Liver (tissue), 3 donors: ENCODE measurements at regions not wholly inside any gene's neighbourhood (a gene's known extent, or its start where the extent isn't known, plus 50 kb on each side); places are given as distances from the start of the nearest gene placed in this dataset.

ENCODE experiments used
- CTCF ChIP-seq: fragments of 150-350 bp; IDR thresholded peaks from 2 replicates; pipeline ENCODE4 v1.5.1; 2017; ENCODE audit warnings: improper control_type of control experiment, low read depth, low read length; ENCODE audit not compliant: missing input control
- EGR1 ChIP-seq, 2 donors: IDR thresholded peaks; 2 replicates each; pipeline ENCODE4 v1.6.1; 2016 to 2018; ENCODE audit warnings: antibody characterized with exemption in 2 of 2, low read depth in 2 of 2
- GABPA ChIP-seq, 2 donors: IDR thresholded peaks in 1 of 2; conservative IDR thresholded peaks in 1 of 2; 2 replicates each; pipeline ENCODE4 v1.6.1; 2016; ENCODE audit warnings: antibody characterized with exemption in 2 of 2, mild to moderate bottlenecking in 1 of 2, moderate library complexity in 1 of 2
- HNF4A ChIP-seq, 2 donors: conservative IDR thresholded peaks; 2 replicates each; pipeline ENCODE4 v1.6.1; 2016; ENCODE audit warnings: antibody characterized with exemption in 2 of 2, mild to moderate bottlenecking in 2 of 2
- JUND ChIP-seq, 2 donors: IDR thresholded peaks; 2 replicates each; pipeline ENCODE4 v1.6.1; 2016; ENCODE audit warnings: antibody characterized with exemption in 2 of 2
- MAX ChIP-seq: IDR thresholded peaks from 2 replicates; pipeline ENCODE4 v1.6.1; 2016; ENCODE audit warnings: antibody characterized with exemption
- RAD21 ChIP-seq, 2 donors: IDR thresholded peaks; 2 replicates each; pipeline ENCODE4 v1.6.1; 2016; ENCODE audit warnings: antibody characterized with exemption in 2 of 2, mild to moderate bottlenecking in 2 of 2
- SP1 ChIP-seq: IDR thresholded peaks from 2 replicates; pipeline ENCODE4 v1.6.1; 2018; ENCODE audit warnings: antibody characterized with exemption, mild to moderate bottlenecking
- TAF1 ChIP-seq: conservative IDR thresholded peaks from 2 replicates; pipeline ENCODE4 v1.6.1; 2016; ENCODE audit warnings: antibody characterized with exemption, mild to moderate bottlenecking
- YY1 ChIP-seq: IDR thresholded peaks from 2 replicates; pipeline ENCODE4 v1.6.1; 2016; ENCODE audit warnings: antibody characterized with exemption, mild to moderate bottlenecking
- ZBTB33 ChIP-seq: IDR thresholded peaks from 2 replicates; pipeline ENCODE4 v1.6.1; 2016; ENCODE audit warnings: antibody characterized with exemption
- TF ChIP-seq, protein P1 (sequence below): IDR thresholded peaks from 2 replicates; pipeline ENCODE4 v1.6.1; 2016; ENCODE audit warnings: antibody characterized with exemption, mild to moderate bottlenecking
- TF ChIP-seq, protein P2 (sequence below): IDR thresholded peaks from 2 replicates; pipeline ENCODE4 v1.6.1; 2016; ENCODE audit warnings: antibody characterized with exemption
- donor health status: healthy.
- donor health status: healthy.

DNA sequence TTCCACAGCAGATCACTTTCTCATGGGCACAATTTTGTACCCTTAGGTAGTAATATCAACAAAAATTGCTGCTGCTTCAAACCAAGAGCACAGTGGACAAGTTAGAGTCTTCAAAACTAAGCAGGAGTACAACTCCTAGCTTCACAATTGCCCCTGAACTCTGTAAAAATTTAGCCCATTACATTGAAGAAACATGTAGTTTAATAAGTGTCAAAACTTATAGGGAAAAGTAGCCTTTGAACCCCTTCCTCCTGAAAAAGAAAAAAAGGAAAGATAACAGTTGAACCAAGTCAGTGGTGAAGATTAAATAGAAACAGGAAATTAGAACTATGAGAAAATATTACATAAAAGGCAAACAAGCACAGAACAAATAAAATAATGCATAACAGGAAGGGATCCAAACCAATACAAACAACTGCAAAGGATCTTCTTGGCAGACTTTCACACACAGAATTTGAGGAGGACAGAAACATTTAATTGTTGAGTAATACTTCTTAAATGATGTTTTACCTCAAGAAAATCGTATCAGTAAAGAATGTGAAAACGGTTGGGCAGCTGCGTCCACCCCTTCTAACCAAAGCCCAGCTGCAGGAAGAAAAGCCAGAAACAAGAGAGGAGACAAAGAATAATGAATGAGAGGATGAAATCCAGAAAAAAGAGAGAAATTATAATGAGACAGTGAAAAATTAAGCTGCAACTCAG, 636.0 kb downstream of the NR2F1-AS1 start:
- no peak for TF ChIP-seq RAD21 (IDR thresholded peaks at IDR 0.05)
- TF ChIP-seq CTCF: no peak
- no peak for TF ChIP-seq JUND (IDR thresholded peaks at IDR 0.05)
- no peak for TF ChIP-seq GABPA (IDR thresholded peaks at IDR 0.05 in 1 of 2, conservative IDR thresholded peaks at IDR 0.05 in 1 of 2)
- no peak for TF ChIP-seq HNF4A (conservative IDR thresholded peaks at IDR 0.05)
- TF ChIP-seq, protein P1, sequence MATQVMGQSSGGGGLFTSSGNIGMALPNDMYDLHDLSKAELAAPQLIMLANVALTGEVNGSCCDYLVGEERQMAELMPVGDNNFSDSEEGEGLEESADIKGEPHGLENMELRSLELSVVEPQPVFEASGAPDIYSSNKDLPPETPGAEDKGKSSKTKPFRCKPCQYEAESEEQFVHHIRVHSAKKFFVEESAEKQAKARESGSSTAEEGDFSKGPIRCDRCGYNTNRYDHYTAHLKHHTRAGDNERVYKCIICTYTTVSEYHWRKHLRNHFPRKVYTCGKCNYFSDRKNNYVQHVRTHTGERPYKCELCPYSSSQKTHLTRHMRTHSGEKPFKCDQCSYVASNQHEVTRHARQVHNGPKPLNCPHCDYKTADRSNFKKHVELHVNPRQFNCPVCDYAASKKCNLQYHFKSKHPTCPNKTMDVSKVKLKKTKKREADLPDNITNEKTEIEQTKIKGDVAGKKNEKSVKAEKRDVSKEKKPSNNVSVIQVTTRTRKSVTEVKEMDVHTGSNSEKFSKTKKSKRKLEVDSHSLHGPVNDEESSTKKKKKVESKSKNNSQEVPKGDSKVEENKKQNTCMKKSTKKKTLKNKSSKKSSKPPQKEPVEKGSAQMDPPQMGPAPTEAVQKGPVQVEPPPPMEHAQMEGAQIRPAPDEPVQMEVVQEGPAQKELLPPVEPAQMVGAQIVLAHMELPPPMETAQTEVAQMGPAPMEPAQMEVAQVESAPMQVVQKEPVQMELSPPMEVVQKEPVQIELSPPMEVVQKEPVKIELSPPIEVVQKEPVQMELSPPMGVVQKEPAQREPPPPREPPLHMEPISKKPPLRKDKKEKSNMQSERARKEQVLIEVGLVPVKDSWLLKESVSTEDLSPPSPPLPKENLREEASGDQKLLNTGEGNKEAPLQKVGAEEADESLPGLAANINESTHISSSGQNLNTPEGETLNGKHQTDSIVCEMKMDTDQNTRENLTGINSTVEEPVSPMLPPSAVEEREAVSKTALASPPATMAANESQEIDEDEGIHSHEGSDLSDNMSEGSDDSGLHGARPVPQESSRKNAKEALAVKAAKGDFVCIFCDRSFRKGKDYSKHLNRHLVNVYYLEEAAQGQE: no peak
- TF ChIP-seq YY1: no peak
- no peak for TF ChIP-seq ZBTB33
- TF ChIP-seq SP1: no peak
- no peak for TF ChIP-seq EGR1 (IDR thresholded peaks at IDR 0.05; ENCODE audit: low read depth in 2 of 2)
- no peak for TF ChIP-seq MAX
- TF ChIP-seq, protein P2, sequence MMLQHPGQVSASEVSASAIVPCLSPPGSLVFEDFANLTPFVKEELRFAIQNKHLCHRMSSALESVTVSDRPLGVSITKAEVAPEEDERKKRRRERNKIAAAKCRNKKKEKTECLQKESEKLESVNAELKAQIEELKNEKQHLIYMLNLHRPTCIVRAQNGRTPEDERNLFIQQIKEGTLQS: no peak
- no peak for TF ChIP-seq TAF1
